Activated naive CD8-positive, alpha-beta T cell treated with anti-CD3 and anti-CD28 coated beads, Interleukin-2, amount 10 ng/mL, durations not matched to agents 7 days and 5 days (primary cell): ENCODE measurements at regions not wholly inside any gene's neighbourhood (a gene's known extent, or its start where the extent isn't known, plus 50 kb on each side); places are given as distances from the start of the nearest gene placed in this dataset.
A peak's percentile ranks its signal among the peaks of the same experiment; 100 is the strongest.

Experiments
- ATAC-seq: fragments of 150-1000 bp; cut with Tn5 transposase; one replicate; pipeline ENCODE4 v1.10.0; 2021; ENCODE audit warnings: low read depth, moderate library complexity
- POLR2A ChIA-PET: fragments of 350-600 bp; sonication (Branson Sonifier 250); formaldehyde crosslinking; loops from one replicate; lab custom pipeline; 2021; ENCODE audit warnings: antibody characterized with exemption; lab: Charles Lee
- DNase-seq: peaks from one replicate; pipeline ENCODE4 v3.0.0; 2021
- H3K27ac Mint-ChIP-seq: one replicate; pipeline ENCODE4 v1.8.0; 2022; ENCODE audit warnings: mild to moderate bottlenecking, mixed read lengths
- H3K27me3 Mint-ChIP-seq: one replicate; pipeline ENCODE4 v1.8.0; 2022; ENCODE audit warnings: mild to moderate bottlenecking, moderate library complexity, mixed read lengths
- H3K36me3 Mint-ChIP-seq: one replicate; pipeline ENCODE4 v1.8.0; 2021; ENCODE audit warnings: mild to moderate bottlenecking, mixed read lengths
- H3K4me1 Mint-ChIP-seq: one replicate; pipeline ENCODE4 v1.8.0; 2021; ENCODE audit warnings: mixed read lengths
- H3K4me3 Mint-ChIP-seq: one replicate; pipeline ENCODE4 v1.8.0; 2022; ENCODE audit warnings: mild to moderate bottlenecking, moderate library complexity, mixed read lengths
- H3K9me3 Mint-ChIP-seq: one replicate; pipeline ENCODE4 v1.8.0; 2021; ENCODE audit warnings: mixed read lengths

- H3K27me3 Mint-ChIP-seq, result no peaks in the 10 kb centered on the region
- peaks cover 40% of the 10 kb centered on the region for H3K4me1 Mint-ChIP-seq
- no peak for ATAC-seq
- POLR2A ChIA-PET, result interaction anchor here (1.0 to 1.2 kb wide), 2 partner anchors 84 to 110 kb away, joined by 3 read pairs; no protein-coding TSS in a partner anchor
- no peak overlapping the region for H3K27ac Mint-ChIP-seq
- H3K36me3 Mint-ChIP-seq, result peaks cover 20% of the 10 kb centered on the region
- H3K4me3 Mint-ChIP-seq, result no peak overlapping the region
- no peak for DNase-seq
- peaks cover 6% of the 10 kb centered on the region for H3K9me3 Mint-ChIP-seq
Measured at GRCh38 chr21:31448496-31448895, 104.4 kb upstream of the TIAM1 start.

GRCh38 chr21:31447505-31447904 is 103.4 kb upstream of the TIAM1 start:
- no peak for DNase-seq
- H3K27me3 Mint-ChIP-seq, result no peaks in the 10 kb centered on the region
- peaks cover 5% of the 10 kb centered on the region for H3K9me3 Mint-ChIP-seq
- POLR2A ChIA-PET, result interaction anchor here (1.2 to 1.8 kb wide), 4 partner anchors 93 to 121 kb away, joined by 3 to 4 read pairs (median 4); no protein-coding TSS in a partner anchor
- H3K4me1 Mint-ChIP-seq, result peaks cover 42% of the 10 kb centered on the region
- no peak for ATAC-seq
- H3K36me3 Mint-ChIP-seq, result peaks cover 20% of the 10 kb centered on the region
- peak overlapping the region; percentile 8 for H3K4me3 Mint-ChIP-seq
- H3K27ac Mint-ChIP-seq, result peak overlapping the region; percentile 28

- Mint-ChIP-seq H3K27me3 (no peaks in the 10 kb centered on the region), H3K9me3 (peaks cover 8% of the 10 kb centered on the region), H3K27ac (peak overlapping the region; percentile 96), H3K4me3 (peak overlapping the region; percentile 83), H3K4me1 (peaks cover 42% of the 10 kb centered on the region), H3K36me3 (peaks cover 25% of the 10 kb centered on the region)
- DNase-seq (peak; percentile 56), ATAC-seq (peak; percentile 98)
- POLR2A ChIA-PET, result interaction anchor here (0.6 to 1.8 kb wide), 8 partner anchors 13 to 244 kb away, joined by 3 to 8 read pairs (median 4); no protein-coding TSS in a partner anchor
Measured at GRCh38 chr21:31446226-31446855, 102.3 kb upstream of the TIAM1 start.

- peaks cover 42% of the 10 kb centered on the region for H3K4me1 Mint-ChIP-seq
- ATAC-seq, result no peak
- POLR2A ChIA-PET, result interaction anchor here (1.1 kb wide), 1 partner anchor 114 kb away, joined by 3 read pairs; no protein-coding TSS in a partner anchor
Measured at GRCh38 chr21:31445137-31445536, 101.1 kb upstream of the TIAM1 start.

GRCh38 chr21:31443736-31444521 is 99.9 kb upstream of the TIAM1 start:
- H3K27me3 Mint-ChIP-seq, result no peaks in the 10 kb centered on the region
- peaks cover 40% of the 10 kb centered on the region for H3K36me3 Mint-ChIP-seq
- peaks cover 40% of the 10 kb centered on the region for H3K4me1 Mint-ChIP-seq
- peaks cover 22% of the 10 kb centered on the region for H3K9me3 Mint-ChIP-seq
- H3K4me3 Mint-ChIP-seq, result no peak overlapping the region
- POLR2A ChIA-PET, result interaction anchor here (1.1 to 1.5 kb wide), 3 partner anchors 10 to 115 kb away, joined by 3 to 4 read pairs (median 3); no protein-coding TSS in a partner anchor
- DNase-seq (no peak), ATAC-seq (no peak)
- H3K27ac Mint-ChIP-seq, result no peak overlapping the region

More at GRCh38 chr21:31445137-31445536, 101.1 kb upstream of the TIAM1 start:
- Mint-ChIP-seq H3K9me3 (peaks cover 14% of the 10 kb centered on the region), H3K27ac (peak overlapping the region; percentile 87), H3K4me3 (peak overlapping the region; percentile 71), H3K36me3 (peaks cover 32% of the 10 kb centered on the region), H3K27me3 (no peaks in the 10 kb centered on the region)
- no peak for DNase-seq

GRCh38 chr21:31442339-31442738 is 98.3 kb upstream of the TIAM1 start:
- no peak for DNase-seq
- ATAC-seq, result no peak
- Mint-ChIP-seq H3K4me3 (no peak overlapping the region), H3K9me3 (peaks cover 28% of the 10 kb centered on the region), H3K27me3 (no peaks in the 10 kb centered on the region), H3K27ac (peak overlapping the region; percentile 19), H3K36me3 (peaks cover 49% of the 10 kb centered on the region), H3K4me1 (peaks cover 33% of the 10 kb centered on the region)
- POLR2A ChIA-PET, result no interaction called here

- DNase-seq (no peak), ATAC-seq (no peak)
- Mint-ChIP-seq H3K4me3 (no peak overlapping the region), H3K4me1 (peaks cover 18% of the 10 kb centered on the region), H3K9me3 (peaks cover 3% of the 10 kb centered on the region), H3K27me3 (no peaks in the 10 kb centered on the region), H3K36me3 (peaks cover 5% of the 10 kb centered on the region), H3K27ac (no peak overlapping the region)
- POLR2A ChIA-PET, result no interaction called here
Measured at GRCh38 chr21:31429506-31429905, 85.4 kb upstream of the TIAM1 start.

GRCh38 chr21:31426235-31426797 is 82.3 kb upstream of the TIAM1 start:
- Mint-ChIP-seq H3K4me3 (peak overlapping the region; percentile 56), H3K36me3 (peaks cover 4% of the 10 kb centered on the region), H3K9me3 (no peaks in the 10 kb centered on the region), H3K27ac (peak overlapping the region; percentile 81), H3K27me3 (peaks cover 3% of the 10 kb centered on the region), H3K4me1 (peaks cover 21% of the 10 kb centered on the region)
- POLR2A ChIA-PET, result interaction anchor here (0.7 to 1.4 kb wide), 3 partner anchors 17 to 28 kb away, joined by 3 to 4 read pairs (median 3); no protein-coding TSS in a partner anchor
- peak; percentile 63 for ATAC-seq
- DNase-seq, result no peak

DNA sequence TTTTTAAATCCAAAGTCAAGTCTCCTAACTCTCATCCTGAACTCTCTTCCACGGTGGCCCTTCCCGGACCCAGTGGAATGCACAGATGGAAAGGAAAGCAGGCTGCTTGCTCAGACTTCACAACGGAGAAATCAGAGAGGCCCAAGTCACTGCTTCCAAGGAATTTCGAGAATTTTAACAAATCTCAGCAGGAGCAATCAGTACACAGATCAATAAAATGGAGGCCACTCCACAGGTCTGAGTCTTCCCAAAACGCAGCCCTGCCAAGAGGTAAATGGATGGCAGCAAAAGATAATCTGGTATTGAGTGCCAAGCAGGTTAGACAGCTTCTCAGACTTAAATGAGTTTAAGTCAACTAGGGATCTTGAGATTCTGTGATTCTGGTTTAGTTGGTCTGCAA is 81.1 kb upstream of the TIAM1 start:
- Mint-ChIP-seq H3K27ac (no peak overlapping the region), H3K27me3 (peaks cover 3% of the 10 kb centered on the region), H3K36me3 (peaks cover 4% of the 10 kb centered on the region), H3K4me1 (peaks cover 21% of the 10 kb centered on the region), H3K9me3 (no peaks in the 10 kb centered on the region), H3K4me3 (no peak overlapping the region)
- DNase-seq (no peak), ATAC-seq (no peak)
- POLR2A ChIA-PET, result no interaction called here

GRCh38 chr21:31424058-31424457 is 80.0 kb upstream of the TIAM1 start:
- POLR2A ChIA-PET, result interaction anchor here (0.5 kb wide), 1 partner anchor 11 kb away, joined by 3 read pairs; no protein-coding TSS in a partner anchor
- DNase-seq, result no peak
- no peak overlapping the region for H3K27ac Mint-ChIP-seq

GRCh38 chr21:31420988-31421387 is 76.9 kb upstream of the TIAM1 start:
- ATAC-seq, result no peak
- Mint-ChIP-seq H3K27ac (no peak overlapping the region), H3K4me1 (peaks cover 7% of the 10 kb centered on the region), H3K9me3 (peaks cover 4% of the 10 kb centered on the region), H3K4me3 (no peak overlapping the region), H3K27me3 (peaks cover 3% of the 10 kb centered on the region), H3K36me3 (peaks cover 14% of the 10 kb centered on the region)
- POLR2A ChIA-PET, result no interaction called here
- no peak for DNase-seq

More at GRCh38 chr21:31424058-31424457, 80.0 kb upstream of the TIAM1 start:
- H3K27me3 Mint-ChIP-seq, result peaks cover 3% of the 10 kb centered on the region
- H3K4me1 Mint-ChIP-seq, result peaks cover 19% of the 10 kb centered on the region
- peaks cover 2% of the 10 kb centered on the region for H3K36me3 Mint-ChIP-seq
- no peak for ATAC-seq
- H3K4me3 Mint-ChIP-seq, result no peak overlapping the region
- no peaks in the 10 kb centered on the region for H3K9me3 Mint-ChIP-seq

DNA sequence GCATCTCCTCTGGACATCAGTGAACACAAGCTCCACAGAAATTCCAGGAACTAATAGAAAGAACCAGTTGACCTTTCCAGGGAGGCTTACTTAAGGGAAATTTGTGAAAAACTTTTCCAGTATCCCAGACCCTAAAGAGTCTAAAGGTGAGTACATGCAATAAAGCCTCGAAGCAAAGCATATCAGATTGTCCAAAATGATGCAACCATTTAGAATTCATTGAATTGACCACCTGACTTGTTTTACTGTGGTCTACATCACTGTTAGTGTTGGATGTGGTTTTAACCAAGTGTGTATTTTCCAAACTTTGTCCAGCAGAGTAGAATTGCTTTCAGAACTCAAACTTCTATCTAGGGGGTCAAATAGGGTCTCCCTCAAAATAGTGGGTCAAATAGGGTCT is 76.3 kb upstream of the TIAM1 start:
- Mint-ChIP-seq H3K4me3 (no peak overlapping the region), H3K4me1 (peaks cover 3% of the 10 kb centered on the region), H3K27ac (no peak overlapping the region), H3K27me3 (peaks cover 3% of the 10 kb centered on the region), H3K36me3 (peaks cover 12% of the 10 kb centered on the region), H3K9me3 (peaks cover 4% of the 10 kb centered on the region)
- POLR2A ChIA-PET, result no interaction called here
- DNase-seq, result no peak
- no peak for ATAC-seq

GRCh38 chr21:31418377-31419001 is 74.4 kb upstream of the TIAM1 start:
- no peak for DNase-seq
- Mint-ChIP-seq H3K27ac (no peak overlapping the region), H3K4me1 (no peaks in the 10 kb centered on the region), H3K27me3 (peaks cover 3% of the 10 kb centered on the region), H3K4me3 (no peak overlapping the region), H3K36me3 (peaks cover 12% of the 10 kb centered on the region), H3K9me3 (peaks cover 4% of the 10 kb centered on the region)
- no peak for ATAC-seq
- POLR2A ChIA-PET, result interaction anchor here (0.9 kb wide), 1 partner anchor 9 kb away, joined by 3 read pairs; no protein-coding TSS in a partner anchor
